ENCODE measurements at regions not wholly inside any gene's neighbourhood (a gene's known extent, or its start where the extent isn't known, plus 50 kb on each side); places are given as distances from the start of the nearest gene placed in this dataset.

- no peak for TF ChIP-seq CTCF (IDR thresholded peaks at IDR 0.05)
- no peak for TF ChIP-seq POLR2A (IDR thresholded peaks at IDR 0.05)
- TF ChIP-seq POLR2AphosphoS5 (IDR thresholded peaks at IDR 0.05) = no peak
Measured at GRCh38 chr20:22408521-22409402, 175.6 kb downstream of the FOXA2 start.

All from breast epithelium (tissue), 3 donors.